ENCODE measurements at regions not wholly inside any gene's neighbourhood (a gene's known extent, or its start where the extent isn't known, plus 50 kb on each side); places are given as distances from the start of the nearest gene placed in this dataset.

GRCh38 chr7:54701982-54702381 is 57.0 kb downstream of the SEC61G start:
- DNase-seq (ENCODE audit: low read depth, low spot score), result no peak

GRCh38 chr7:54699715-54700114 is 59.3 kb downstream of the SEC61G start:
- H3K27ac ChIP-seq, result no peak overlapping the region
- no peak for DNase-seq (ENCODE audit: low read depth, low spot score)

More at GRCh38 chr7:54701982-54702381, 57.0 kb downstream of the SEC61G start:
- no peak overlapping the region for H3K27ac ChIP-seq

- no peak overlapping the region for H3K27ac ChIP-seq
- DNase-seq (ENCODE audit: low read depth, low spot score), result no peak
These were observed 61.3 kb downstream of the SEC61G start for GRCh38 chr7:54697659-54698186.

GRCh38 chr7:54690892-54691291 is 68.1 kb downstream of the SEC61G start:
- H3K27ac ChIP-seq, result no peak overlapping the region
- DNase-seq (ENCODE audit: low read depth, low spot score), result no peak

- no peak overlapping the region for H3K27ac ChIP-seq
- no peak for DNase-seq (ENCODE audit: low read depth, low spot score)
These were observed 69.0 kb downstream of the SEC61G start for GRCh38 chr7:54690050-54690443.

- no peak overlapping the region for H3K27ac ChIP-seq
- no peak for DNase-seq (ENCODE audit: low read depth, low spot score)
These were observed 69.5 kb downstream of the SEC61G start for GRCh38 chr7:54689394-54690049.

- DNase-seq (ENCODE audit: low read depth, low spot score), result no peak
These were observed 71.4 kb downstream of the SEC61G start for GRCh38 chr7:54687462-54688212.

GRCh38 chr7:54680377-54681005 is 78.5 kb downstream of the SEC61G start:
- H3K27ac ChIP-seq, result no peak overlapping the region
- DNase-seq (ENCODE audit: low read depth, low spot score), result no peak

More at GRCh38 chr7:54687462-54688212, 71.4 kb downstream of the SEC61G start:
- H3K27ac ChIP-seq, result no peak overlapping the region

GRCh38 chr7:54679490-54679817 is 79.6 kb downstream of the SEC61G start:
- H3K27ac ChIP-seq, result no peak overlapping the region
- DNase-seq (ENCODE audit: low read depth, low spot score), result no peak

GRCh38 chr7:54678763-54679489 is 80.1 kb downstream of the SEC61G start:
- H3K27ac ChIP-seq, result no peak overlapping the region
- no peak for DNase-seq (ENCODE audit: low read depth, low spot score)

- no peak for DNase-seq (ENCODE audit: low read depth, low spot score)
These were observed 84.1 kb downstream of the SEC61G start for GRCh38 chr7:54674891-54675290.

GRCh38 chr7:54672519-54672918 is 86.5 kb downstream of the SEC61G start:
- no peak overlapping the region for H3K27ac ChIP-seq
- DNase-seq (ENCODE audit: low read depth, low spot score), result no peak

More at GRCh38 chr7:54674891-54675290, 84.1 kb downstream of the SEC61G start:
- no peak overlapping the region for H3K27ac ChIP-seq

GRCh38 chr7:54664235-54665228 is 94.5 kb downstream of the SEC61G start:
- H3K27ac ChIP-seq, result no peak overlapping the region
- DNase-seq (ENCODE audit: low read depth, low spot score), result peak; percentile 12

- no peak for DNase-seq (ENCODE audit: low read depth, low spot score)
- no peak overlapping the region for H3K27ac ChIP-seq
These were observed 95.3 kb downstream of the SEC61G start for GRCh38 chr7:54663603-54664234.

GRCh38 chr7:54663186-54663585 is 95.8 kb downstream of the SEC61G start:
- DNase-seq (ENCODE audit: low read depth, low spot score), result no peak
- no peak overlapping the region for H3K27ac ChIP-seq

GRCh38 chr7:54662701-54663100 is 96.3 kb downstream of the SEC61G start:
- no peak for DNase-seq (ENCODE audit: low read depth, low spot score)

GRCh38 chr7:54653905-54654304 is 105.1 kb downstream of the SEC61G start:
- DNase-seq (ENCODE audit: low read depth, low spot score), result no peak
- H3K27ac ChIP-seq, result no peak overlapping the region

More at GRCh38 chr7:54662701-54663100, 96.3 kb downstream of the SEC61G start:
- no peak overlapping the region for H3K27ac ChIP-seq

- DNase-seq (ENCODE audit: low read depth, low spot score), result no peak
- H3K27ac ChIP-seq, result no peak overlapping the region
These were observed 100.9 kb downstream of the VSTM2A start for GRCh38 chr7:54643064-54643463.
